Endothelial cell of umbilical vein (primary cell): ENCODE measurements at regions not wholly inside any gene's neighbourhood (a gene's known extent, or its start where the extent isn't known, plus 50 kb on each side); places are given as distances from the start of the nearest gene placed in this dataset.

Experiments
- BruUV-seq: library from RNA; stranded (reverse); fragments of 400-500 nt; replicated peaks from 2 replicates; lab custom pipeline; 2021; lab: Mats Ljungman, UMichigan
- CTCF ChIA-PET: fragments of 300-600, 350-600 bp; sonication (Branson Sonifier 250); formaldehyde crosslinking; loops from one replicate; lab custom pipeline; 2021; ENCODE audit warnings: antibody characterized with exemption, inconsistent platforms; lab: Charles Lee
- POLR2A ChIA-PET: fragments of 300-600, 350-600 bp; sonication (Branson Sonifier 250); formaldehyde crosslinking; loops from one replicate; lab custom pipeline; 2021; ENCODE audit warnings: antibody characterized with exemption, inconsistent platforms; lab: Charles Lee
- DNase-seq: peaks from one replicate; pipeline ENCODE4 v3.0.0-alpha.2; 2011; ENCODE audit warnings: low read depth, low spot score
- FAIRE-seq: peaks from 2 replicates; lab custom pipeline; 2011; peaks lifted over from hg19 to GRCh38; lab: Jason Lieb, UNC
- H2AFZ ChIP-seq: 2 replicates; pipeline ENCODE4 v1.6.0; 2012; ENCODE audit warnings: low read depth, low read length, control low read depth, inconsistent platforms
- H3K27ac ChIP-seq: 2 replicates; pipeline ENCODE4 v1.5.1; 2011; ENCODE audit warnings: low read depth, mild to moderate bottlenecking, control low read depth, low read length, moderate library complexity; ENCODE audit not compliant: insufficient read depth
- H3K27me3 ChIP-seq, 2 experiments: 2 replicates each; pipeline versions ENCODE4 v1.6.0 to v1.6.1; 2011; ENCODE audit warnings: low read length in 2 of 2, mixed read lengths in 1 of 2; ENCODE audit not compliant: control insufficient read depth in 2 of 2, insufficient read depth in 2 of 2
- H3K36me3 ChIP-seq, 2 experiments: 2 replicates in 1 of 2; 3 replicates in 1 of 2; pipeline ENCODE4 v1.5.1; 2011; ENCODE audit warnings: low read length in 2 of 2, mild to moderate bottlenecking in 1 of 2, moderate library complexity in 1 of 2; ENCODE audit not compliant: control insufficient read depth in 2 of 2, insufficient read depth in 2 of 2; ENCODE audit errors: extremely low read depth in 1 of 2
- H3K4me1 ChIP-seq: 3 replicates; pipeline ENCODE4 v1.5.1; 2011; ENCODE audit warnings: mild to moderate bottlenecking, low read length; ENCODE audit not compliant: control insufficient read depth, insufficient read depth; ENCODE audit errors: extremely low read depth
- H3K4me2 ChIP-seq: 2 replicates; pipeline ENCODE4 v1.6.1; 2011; ENCODE audit warnings: low read length, control low read depth, mixed read lengths; ENCODE audit not compliant: insufficient read depth
- H3K4me3 ChIP-seq, 3 experiments: fragments of 200-600 bp in 1 of 3; sonication (generic), shearing (Covaris generic) in 1 of 3; replicated peaks in 1 of 3; 2 replicates each; pipeline ENCODE4 v1.5.1; 2011 to 2016; ENCODE audit warnings: control low read depth in 3 of 3, low read length in 3 of 3, mild to moderate bottlenecking in 2 of 3, inconsistent platforms in 1 of 3, low read depth in 1 of 3, moderate library complexity in 1 of 3; ENCODE audit not compliant: insufficient read depth in 1 of 3
- H3K79me2 ChIP-seq: 2 replicates; pipeline ENCODE4 v1.6.0; 2012; ENCODE audit warnings: low read length, inconsistent platforms; ENCODE audit not compliant: control insufficient read depth, insufficient read depth
- H3K9ac ChIP-seq: replicated peaks from 2 replicates; pipeline ENCODE3; 2011; ENCODE audit warnings: low read length, control low read depth; ENCODE audit not compliant: insufficient read depth; ENCODE audit errors: extremely low read depth
- H3K9me1 ChIP-seq: replicated peaks from 3 replicates; pipeline ENCODE4 v1.6.0; 2011; ENCODE audit warnings: mild to moderate bottlenecking, low read length; ENCODE audit not compliant: control insufficient read depth, insufficient read depth; ENCODE audit errors: extremely low read depth
- H3K9me3 ChIP-seq: replicated peaks from 2 replicates; pipeline ENCODE4 v1.5.1; 2012; ENCODE audit warnings: low read length, inconsistent platforms; ENCODE audit not compliant: control insufficient read depth, insufficient read depth
- H4K20me1 ChIP-seq: replicated peaks from 2 replicates; pipeline ENCODE3; 2011; ENCODE audit warnings: mild to moderate bottlenecking, low read length; ENCODE audit not compliant: control insufficient read depth, insufficient read depth; ENCODE audit errors: extremely low read depth
- CTCF ChIP-seq, 2 donors: IDR thresholded peaks; 1 replicate in 1 of 2; 2 replicates in 1 of 2; pipeline ENCODE4 v1.5.1; 2011; ENCODE audit warnings: low read length in 2 of 2, mild to moderate bottlenecking in 2 of 2, moderate library complexity in 2 of 2, control low read depth in 1 of 2, inconsistent platforms in 1 of 2, low read depth in 1 of 2; ENCODE audit not compliant: insufficient read depth in 1 of 2; ENCODE audit errors: extremely low read depth in 1 of 2
- EZH2 ChIP-seq: IDR thresholded peaks from 2 replicates; pipeline ENCODE4 v1.6.1; 2012; ENCODE audit warnings: borderline replicate concordance, low read depth, mild to moderate bottlenecking, moderate library complexity, low read length, inconsistent platforms; ENCODE audit not compliant: severe bottlenecking
- FOS ChIP-seq: IDR thresholded peaks from 2 replicates; pipeline ENCODE4 v1.6.1; 2011; ENCODE audit warnings: mild to moderate bottlenecking, low read length, moderate library complexity, borderline replicate concordance; ENCODE audit not compliant: insufficient read depth
- GATA2 ChIP-seq: IDR thresholded peaks from 2 replicates; pipeline ENCODE4 v1.7.0; 2011; ENCODE audit warnings: low read depth, mild to moderate bottlenecking, moderate library complexity, mixed read lengths, low read length; ENCODE audit not compliant: insufficient read length, insufficient read depth
- JUN ChIP-seq: IDR thresholded peaks from 2 replicates; pipeline ENCODE4 v1.6.1; 2011; ENCODE audit warnings: borderline replicate concordance, low read depth; ENCODE audit not compliant: insufficient read length, insufficient read depth
- MYC ChIP-seq: IDR thresholded peaks from one replicate; pipeline ENCODE4 v1.6.1; 2011; ENCODE audit warnings: mild to moderate bottlenecking, low read depth, low read length
- POLR2A ChIP-seq: IDR thresholded peaks from 2 replicates; pipeline ENCODE4 v1.6.1; 2012; ENCODE audit warnings: low read depth, mild to moderate bottlenecking, control low read depth, low read length
- POLR2AphosphoS5 ChIP-seq: IDR thresholded peaks from 2 replicates; pipeline ENCODE4 v1.6.1; 2012; ENCODE audit warnings: low read depth, mild to moderate bottlenecking, control low read depth, low read length, moderate library complexity; ENCODE audit not compliant: insufficient read depth
- dilution Hi-C: fragments of 300-500 bp; cut with MboI; formaldehyde crosslinking; loops from one replicate; pipeline ENCODE4 v1.15.0; 2019; ENCODE audit warnings: low sequenced_read_pairs; ENCODE audit not compliant: extremely low pct_ligation_motif_present
- intact Hi-C: fragments of 100-400 bp; cut with micrococcal nuclease; formaldehyde crosslinking; loops from one replicate; pipeline ENCODE4 v1.10.0; 2022
- TF ChIP-seq, protein P1 (sequence below): IDR thresholded peaks from 2 replicates; pipeline ENCODE4 v1.6.1; 2011; ENCODE audit not compliant: insufficient read depth, insufficient read length

DNA sequence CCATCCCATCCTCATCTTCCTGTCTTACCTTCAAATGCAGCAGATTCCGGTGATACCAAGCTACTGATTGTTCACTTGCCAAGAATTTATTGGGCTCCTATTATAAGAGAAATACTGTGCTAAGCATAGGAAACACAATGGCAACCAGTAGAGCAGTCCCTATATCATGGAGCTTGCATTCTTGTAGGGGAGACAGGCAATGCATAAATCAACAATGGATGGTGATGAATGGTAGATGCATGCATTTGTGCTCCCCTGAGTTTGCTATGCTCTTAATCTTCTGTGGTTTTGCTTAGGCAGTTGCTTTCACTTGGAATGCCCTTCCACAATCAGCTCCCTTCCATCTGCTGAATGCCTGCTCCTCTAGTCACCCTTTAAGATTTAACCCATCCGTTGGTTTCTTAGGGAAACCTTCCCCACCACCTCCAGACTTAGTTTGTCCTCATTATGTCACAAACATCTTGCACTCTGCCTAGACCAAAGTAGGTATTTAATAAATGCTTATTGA is 200.2 kb upstream of the TOX3 start:
- TF ChIP-seq POLR2AphosphoS5: no peak
- TF ChIP-seq FOS: no peak
- no peak for TF ChIP-seq GATA2
- no peak for TF ChIP-seq MYC
- TF ChIP-seq JUN: no peak
- TF ChIP-seq CTCF (IDR thresholded peaks at IDR 0.05; ENCODE audit: extremely low read depth in 1 of 2, insufficient read depth in 1 of 2, low read depth in 1 of 2, low read length in 2 of 2): no peak
- no peak for TF ChIP-seq EZH2
- TF ChIP-seq POLR2A: no peak
- TF ChIP-seq, protein P1, sequence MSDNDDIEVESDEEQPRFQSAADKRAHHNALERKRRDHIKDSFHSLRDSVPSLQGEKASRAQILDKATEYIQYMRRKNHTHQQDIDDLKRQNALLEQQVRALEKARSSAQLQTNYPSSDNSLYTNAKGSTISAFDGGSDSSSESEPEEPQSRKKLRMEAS: no peak
- Histone ChIP-seq H3K9me1 (no peaks in the 10 kb centered on the region), H2AFZ (no peak overlapping the region), H3K9me3 (peaks cover 3% of the 10 kb centered on the region), H3K79me2 (no peaks in the 10 kb centered on the region), H3K9ac (no peak overlapping the region), H4K20me1 (no peaks in the 10 kb centered on the region), H3K36me3 (no peaks in the 10 kb centered on the region), H3K4me1 (no peaks in the 10 kb centered on the region), H3K4me3 (no peak overlapping the region), H3K27me3 (no peaks in the 10 kb centered on the region), H3K4me2 (no peak overlapping the region), H3K27ac (no peak overlapping the region)
- CTCF ChIA-PET: no interaction called here
- BruUV-seq: no TSS peak
- DNase-seq: no peak
- dilution Hi-C loops: no loop called here
- POLR2A ChIA-PET: no interaction called here
- FAIRE-seq: no peak
- intact Hi-C loops: no loop called here
